ENCODE measurements at regions not wholly inside any gene's neighbourhood (a gene's known extent, or its start where the extent isn't known, plus 50 kb on each side); places are given as distances from the start of the nearest gene placed in this dataset.

GRCh38 chr14:42947991-42948390, 1341.3 kb downstream of the LRFN5 start:
- Mint-ChIP-seq H3K36me3 (ENCODE audit: insufficient read depth) (no peaks in the 10 kb centered on the region), H3K4me1 (ENCODE audit: low read depth) (no peaks in the 10 kb centered on the region), H3K9me3 (ENCODE audit: low read depth) (peaks cover 12% of the 10 kb centered on the region), H3K27ac (no peak overlapping the region), H3K27me3 (no peaks in the 10 kb centered on the region), H3K4me3 (ENCODE audit: low read depth) (no peak overlapping the region)
- no peak for DNase-seq (ENCODE audit: low spot score, unreplicated experiment)
- no peak for TF ChIP-seq CTCF (IDR thresholded peaks at IDR 0.05; ENCODE audit: unreplicated experiment)

GRCh38 chr14:42944284-42944683, 1337.6 kb downstream of the LRFN5 start:
- Mint-ChIP-seq H3K4me1 (ENCODE audit: low read depth) (peaks cover 3% of the 10 kb centered on the region), H3K4me3 (ENCODE audit: low read depth) (no peak overlapping the region), H3K27me3 (no peaks in the 10 kb centered on the region), H3K27ac (no peak overlapping the region), H3K9me3 (ENCODE audit: low read depth) (no peaks in the 10 kb centered on the region), H3K36me3 (ENCODE audit: insufficient read depth) (no peaks in the 10 kb centered on the region)
- no peak for TF ChIP-seq CTCF (IDR thresholded peaks at IDR 0.05; ENCODE audit: unreplicated experiment)
- no peak for DNase-seq (ENCODE audit: low spot score, unreplicated experiment)

GRCh38 chr14:42931308-42931707, 1324.6 kb downstream of the LRFN5 start:
- Mint-ChIP-seq H3K27me3 (no peaks in the 10 kb centered on the region), H3K36me3 (ENCODE audit: insufficient read depth) (no peaks in the 10 kb centered on the region), H3K27ac (no peak overlapping the region), H3K4me1 (ENCODE audit: low read depth) (no peaks in the 10 kb centered on the region), H3K9me3 (ENCODE audit: low read depth) (no peaks in the 10 kb centered on the region), H3K4me3 (ENCODE audit: low read depth) (no peak overlapping the region)
- DNase-seq (ENCODE audit: low spot score, unreplicated experiment), result no peak
- TF ChIP-seq CTCF (IDR thresholded peaks at IDR 0.05; ENCODE audit: unreplicated experiment), result no peak

- Mint-ChIP-seq H3K27ac (no peak overlapping the region), H3K4me3 (ENCODE audit: low read depth) (no peak overlapping the region), H3K9me3 (ENCODE audit: low read depth) (no peaks in the 10 kb centered on the region), H3K36me3 (ENCODE audit: insufficient read depth) (no peaks in the 10 kb centered on the region), H3K4me1 (ENCODE audit: low read depth) (no peaks in the 10 kb centered on the region), H3K27me3 (no peaks in the 10 kb centered on the region)
- DNase-seq (ENCODE audit: low spot score, unreplicated experiment), result no peak
- no peak for TF ChIP-seq CTCF (IDR thresholded peaks at IDR 0.05; ENCODE audit: unreplicated experiment)
Measured at GRCh38 chr14:42929806-42930480, 1323.3 kb downstream of the LRFN5 start.

- DNase-seq (ENCODE audit: low spot score, unreplicated experiment), result no peak
- no peaks in the 10 kb centered on the region for H3K9me3 Mint-ChIP-seq (ENCODE audit: low read depth)
Measured at GRCh38 chr14:42927313-42927712, 1320.6 kb downstream of the LRFN5 start.

More at GRCh38 chr14:42927313-42927712, 1320.6 kb downstream of the LRFN5 start:
- no peak for TF ChIP-seq CTCF (IDR thresholded peaks at IDR 0.05; ENCODE audit: unreplicated experiment)
- Mint-ChIP-seq H3K27me3 (no peaks in the 10 kb centered on the region), H3K27ac (no peak overlapping the region), H3K36me3 (ENCODE audit: insufficient read depth) (no peaks in the 10 kb centered on the region), H3K4me3 (ENCODE audit: low read depth) (no peak overlapping the region), H3K4me1 (ENCODE audit: low read depth) (no peaks in the 10 kb centered on the region)
